ENCODE measurements at regions not wholly inside any gene's neighbourhood (a gene's known extent, or its start where the extent isn't known, plus 50 kb on each side); places are given as distances from the start of the nearest gene placed in this dataset.

DNA sequence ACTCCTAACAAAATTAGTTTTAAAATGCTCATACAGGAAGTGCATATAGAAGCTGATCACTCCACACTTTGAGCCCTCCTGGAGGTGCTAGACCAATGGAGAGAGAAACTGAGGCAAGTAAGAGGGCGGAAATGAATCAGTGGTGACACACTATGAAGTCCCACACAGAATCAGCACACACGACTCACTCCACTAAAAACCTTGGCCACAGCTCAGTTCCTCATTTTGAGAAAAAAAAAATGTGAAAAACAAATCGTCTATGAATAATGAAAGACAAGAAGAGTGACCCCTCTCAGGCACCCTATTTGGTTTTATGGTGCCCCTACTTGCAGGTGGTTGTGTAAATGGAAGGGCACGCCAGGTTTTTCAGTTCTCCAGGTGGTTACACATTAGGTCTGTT is 675.1 kb upstream of the BRINP3 start:
- DNase-seq (ENCODE audit: low read depth) = no peak

DNA sequence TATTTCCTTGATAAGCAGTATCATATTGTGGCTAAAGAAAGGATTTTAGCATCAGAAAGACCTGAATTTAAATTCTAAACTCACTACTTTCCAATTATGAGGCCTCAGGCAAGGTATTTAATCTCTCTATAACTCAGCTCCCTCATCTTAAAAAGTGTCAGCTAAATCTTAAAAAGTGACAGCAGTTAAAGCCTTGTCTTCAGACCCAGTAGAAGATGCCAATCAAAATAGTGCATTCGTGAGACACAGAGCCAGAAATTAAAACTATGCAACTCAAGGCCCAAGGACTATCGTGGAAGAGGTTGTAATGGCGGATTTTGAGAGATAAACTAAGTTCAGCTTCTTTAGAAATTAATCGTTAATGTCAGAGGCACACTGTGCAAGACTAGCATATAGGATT is 677.5 kb upstream of the BRINP3 start:
- no peak for DNase-seq (ENCODE audit: low read depth)

DNA sequence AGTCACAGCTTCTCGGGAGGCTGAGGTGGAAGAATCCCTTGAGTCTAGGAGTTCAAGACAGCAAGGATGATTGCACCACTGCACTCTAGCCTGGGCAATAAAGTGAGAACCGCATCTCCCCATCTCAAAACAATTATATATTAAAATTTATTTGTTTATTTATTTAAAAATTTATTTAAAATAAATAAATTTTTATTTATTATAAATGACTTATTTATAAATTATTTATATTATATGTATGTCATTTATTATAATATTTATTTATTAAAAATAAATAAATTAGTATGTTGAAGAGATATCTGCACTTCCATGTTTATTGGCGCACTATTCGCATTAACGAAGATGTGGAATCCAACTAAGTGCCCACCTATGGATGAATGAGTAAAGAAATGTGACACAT is 683.2 kb upstream of the BRINP3 start:
- DNase-seq (ENCODE audit: low read depth) = no peak

GRCh38 chr1:191162762-191163161 is 685.1 kb upstream of the BRINP3 start:
- DNase-seq (ENCODE audit: low read depth) = no peak

GRCh38 chr1:191163621-191164020 is 686.0 kb upstream of the BRINP3 start:
- DNase-seq (ENCODE audit: low read depth) = no peak

DNA sequence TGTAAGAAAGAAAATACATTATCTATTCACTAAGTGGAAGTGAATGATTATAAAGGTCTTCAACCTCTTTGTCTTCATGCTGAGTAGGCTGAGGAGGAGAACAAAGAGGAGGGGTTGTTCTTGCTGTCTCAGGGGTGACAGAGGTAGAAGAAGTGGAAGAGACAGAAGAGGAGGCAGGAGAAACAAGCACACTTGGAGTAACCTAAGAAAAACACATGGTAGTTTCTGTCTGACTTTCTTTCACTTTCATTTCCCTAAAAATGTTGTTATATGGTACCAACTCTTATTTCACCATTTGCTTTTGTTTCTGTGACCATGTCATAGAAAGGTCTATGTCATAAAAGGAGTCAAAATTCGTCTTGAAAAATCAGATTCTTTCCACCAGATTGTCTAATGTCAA is 696.6 kb upstream of the BRINP3 start:
- no peak for DNase-seq (ENCODE audit: low read depth)

GRCh38 chr1:191176131-191176530 is 698.5 kb upstream of the BRINP3 start:
- DNase-seq (ENCODE audit: low read depth) = no peak

DNA sequence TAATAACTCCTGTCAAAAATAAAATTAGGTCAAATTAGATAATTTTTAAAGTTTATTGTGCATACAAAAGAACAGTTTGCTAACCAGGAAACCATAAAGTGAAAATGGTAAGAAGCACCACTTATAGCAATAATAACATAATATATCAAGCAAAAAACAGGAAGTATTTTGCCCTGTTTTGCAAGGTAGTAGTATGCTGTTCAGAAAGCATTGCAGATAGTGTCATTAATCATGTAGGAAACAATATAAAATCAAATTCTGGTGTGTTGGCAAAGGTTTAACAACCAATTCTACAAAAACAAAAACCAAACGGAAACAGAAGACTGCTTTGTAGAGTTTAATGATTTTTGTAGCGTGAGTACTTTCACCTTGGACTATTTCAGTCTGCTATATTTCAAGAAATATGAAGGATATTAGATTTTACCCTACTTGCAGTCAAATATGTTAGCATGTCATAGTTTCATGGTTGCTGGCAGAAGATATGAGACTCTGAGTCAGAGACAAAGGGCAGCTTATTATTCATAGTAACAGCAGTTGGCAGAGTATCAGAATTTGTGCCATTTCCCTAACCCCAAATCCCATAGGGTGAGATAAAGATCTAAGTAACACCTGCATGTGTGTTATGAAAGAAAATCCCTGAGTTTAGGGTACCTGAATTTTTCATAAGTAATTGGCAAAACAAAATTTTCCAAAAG is 729.0 kb upstream of the BRINP3 start:
- peak; percentile 1 for DNase-seq (ENCODE audit: low read depth)

- no peak for DNase-seq (ENCODE audit: low read depth)
Measured at GRCh38 chr1:191222206-191222605, 744.5 kb upstream of the BRINP3 start.

DNA sequence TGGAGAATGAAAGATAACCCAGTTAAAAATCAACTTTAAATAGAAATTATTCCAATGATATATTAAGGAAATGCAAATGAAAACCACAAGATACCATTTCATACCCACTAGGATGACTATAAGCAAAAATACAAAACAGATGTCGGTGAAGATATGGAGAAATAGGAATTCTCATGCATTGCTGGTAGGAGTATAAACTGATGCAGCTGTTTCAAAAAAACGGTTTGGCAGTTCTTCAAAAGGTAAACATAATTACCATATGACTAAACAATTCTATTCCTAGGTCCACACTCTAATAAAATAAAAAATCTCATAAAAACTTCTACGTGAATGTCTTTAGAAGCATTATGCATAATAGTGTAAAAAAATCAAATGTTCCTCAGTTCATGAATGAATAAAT is 763.3 kb upstream of the BRINP3 start:
- DNase-seq (ENCODE audit: low read depth) = no peak

GRCh38 chr1:191255354-191256054 is 777.8 kb upstream of the BRINP3 start:
- no peak for DNase-seq (ENCODE audit: low read depth)

DNA sequence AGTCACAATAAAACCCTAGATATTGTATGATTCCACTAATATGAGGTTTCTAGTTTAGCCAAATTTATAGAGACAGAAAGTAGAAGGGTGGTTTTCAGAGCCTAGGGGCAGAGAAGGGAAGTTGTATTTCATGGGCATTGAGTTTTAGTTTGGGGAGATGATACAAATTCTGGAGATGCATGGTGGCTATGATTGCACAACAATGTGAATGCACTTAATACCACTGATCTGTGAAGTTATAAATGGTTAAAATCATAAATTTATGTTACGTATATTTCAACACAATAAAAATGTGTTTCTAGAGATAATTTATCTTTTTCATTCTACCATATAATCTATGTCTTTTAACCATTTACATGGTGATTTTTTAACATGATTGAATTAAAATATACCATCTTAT is 779.3 kb upstream of the BRINP3 start:
- DNase-seq (ENCODE audit: low read depth) = no peak

DNA sequence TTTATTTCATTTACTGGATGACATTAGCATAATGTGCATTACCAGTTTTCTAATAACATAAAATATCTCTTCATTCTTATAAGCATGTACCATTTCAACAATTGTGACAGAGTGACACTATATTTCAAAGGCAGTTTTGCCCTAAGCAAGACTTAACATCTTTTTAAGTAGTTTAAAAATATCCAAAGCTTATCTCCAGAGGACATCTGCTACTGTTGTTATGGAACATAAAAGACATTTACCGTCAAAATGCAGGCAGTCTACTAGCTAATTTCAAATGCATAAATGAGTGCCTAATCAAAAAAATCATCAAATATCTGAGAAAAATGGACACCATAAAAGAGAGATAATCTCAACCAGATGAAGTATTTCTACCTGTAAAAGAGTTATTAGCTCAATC is 782.4 kb upstream of the BRINP3 start:
- DNase-seq (ENCODE audit: low read depth) = no peak

GRCh38 chr1:191261111-191261510 is 783.4 kb upstream of the BRINP3 start:
- DNase-seq (ENCODE audit: low read depth) = no peak

- no peak for DNase-seq (ENCODE audit: low read depth)
Measured at GRCh38 chr1:191279266-191279800, 801.7 kb upstream of the BRINP3 start.

- DNase-seq (ENCODE audit: low read depth) = no peak
Measured at GRCh38 chr1:191284175-191284574, 806.5 kb upstream of the BRINP3 start.

DNA sequence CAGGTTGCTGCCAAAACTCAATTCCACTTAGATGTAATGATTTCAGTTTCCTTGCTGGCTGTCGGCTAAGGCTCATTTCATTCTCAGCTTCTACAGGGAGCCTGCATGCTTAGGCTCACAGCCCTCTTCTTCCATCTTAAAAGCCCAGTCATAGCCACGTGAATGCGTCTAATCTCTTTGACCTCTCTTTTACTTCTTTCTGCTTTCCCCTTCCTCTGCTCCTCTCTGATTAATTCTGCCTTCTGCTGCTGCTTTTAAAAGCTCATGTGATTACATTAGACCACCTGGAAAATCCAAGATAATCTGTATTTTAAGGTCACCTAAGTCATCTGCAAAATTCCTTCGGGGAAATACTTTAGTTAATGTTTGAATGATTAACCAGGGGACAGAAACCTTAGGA is 812.8 kb upstream of the BRINP3 start:
- no peak for DNase-seq (ENCODE audit: low read depth)

DNA sequence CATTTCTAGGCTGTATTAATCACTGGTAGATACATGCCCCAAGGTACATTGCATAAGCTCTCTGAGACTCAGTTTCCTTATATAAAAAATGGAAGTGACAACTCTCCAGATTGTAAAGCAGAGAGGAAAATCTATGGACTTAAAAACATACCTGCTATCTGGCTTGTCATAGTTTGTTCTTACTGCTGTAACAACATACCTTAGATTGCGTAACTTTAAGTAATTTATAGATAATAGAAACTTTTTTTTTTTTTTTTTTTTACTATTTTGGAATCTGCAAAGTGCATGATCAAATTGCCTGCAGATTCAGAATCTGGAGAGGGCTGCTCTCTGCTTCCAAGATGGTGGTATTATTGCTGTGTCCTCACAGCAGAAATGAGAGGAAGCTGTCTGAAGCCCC is 827.7 kb upstream of the BRINP3 start:
- DNase-seq (ENCODE audit: low read depth) = no peak

GRCh38 chr1:191306916-191307315 is 829.3 kb upstream of the BRINP3 start:
- no peak for DNase-seq (ENCODE audit: low read depth)

DNA sequence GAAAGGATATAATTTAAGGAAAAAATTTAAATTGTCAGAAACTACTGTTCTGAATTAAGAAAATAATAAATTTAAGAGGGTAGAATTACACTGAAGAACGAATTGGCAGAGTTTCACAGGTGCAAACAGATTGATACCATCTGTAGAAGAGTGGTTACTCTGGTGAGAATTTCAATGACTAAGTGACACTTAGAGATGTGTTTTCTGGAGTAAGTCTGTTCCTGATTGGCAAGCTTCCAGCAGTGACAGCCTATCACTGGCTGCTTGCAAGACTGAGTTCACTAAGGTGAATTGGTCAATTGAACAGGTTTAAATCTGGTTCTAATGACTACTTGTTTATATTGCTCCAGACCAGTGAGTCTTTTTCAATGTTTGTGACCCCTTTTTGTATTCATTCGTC is 838.2 kb upstream of the RGS18 start:
- DNase-seq (ENCODE audit: low read depth) = no peak

- no peak for DNase-seq (ENCODE audit: low read depth)
Measured at GRCh38 chr1:191327868-191328267, 830.4 kb upstream of the RGS18 start.

GRCh38 chr1:191343816-191344215 is 814.4 kb upstream of the RGS18 start:
- no peak for DNase-seq (ENCODE audit: low read depth)

DNA sequence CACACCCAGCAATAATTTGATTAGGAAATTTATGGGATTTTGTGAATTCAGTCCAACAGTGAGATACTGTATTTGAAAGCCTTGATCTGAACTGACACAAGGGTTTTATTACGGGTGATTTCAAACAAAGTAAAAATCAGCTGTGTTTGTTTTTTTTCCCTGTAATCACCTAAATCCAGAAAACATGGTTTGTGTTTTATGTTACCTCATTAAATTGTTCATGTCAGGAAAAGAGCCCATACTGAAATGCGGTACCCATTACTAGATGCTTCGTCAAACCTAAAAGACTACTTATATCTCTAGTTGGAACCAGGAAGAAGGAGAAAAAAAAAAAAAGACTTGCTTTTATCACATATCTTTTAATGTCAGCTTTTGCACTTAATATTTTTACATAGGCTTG is 811.9 kb upstream of the RGS18 start:
- DNase-seq (ENCODE audit: low read depth) = no peak

- no peak for DNase-seq (ENCODE audit: low read depth)
Measured at GRCh38 chr1:191348328-191348727, 809.9 kb upstream of the RGS18 start.
